ENCODE measurements at regions not wholly inside any gene's neighbourhood (a gene's known extent, or its start where the extent isn't known, plus 50 kb on each side); places are given as distances from the start of the nearest gene placed in this dataset.

DNA sequence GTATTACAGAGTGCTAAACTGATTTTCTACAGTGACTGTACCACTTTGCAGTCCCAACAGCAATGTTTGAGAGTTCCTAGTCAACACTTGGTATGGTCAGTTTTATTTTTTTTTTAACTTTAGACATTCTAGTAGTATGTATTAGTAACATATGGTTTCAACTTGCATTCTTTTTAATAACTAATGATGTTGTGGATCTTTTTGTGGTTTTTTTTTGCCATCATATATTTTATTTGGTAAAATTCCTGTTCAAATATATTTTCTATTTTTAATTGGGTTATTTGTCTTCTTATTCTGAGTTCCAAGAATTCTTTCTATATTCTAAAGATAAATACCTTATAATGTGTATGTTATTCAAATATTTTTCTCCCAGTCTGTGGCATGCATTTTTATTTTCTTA, 189.4 kb upstream of the ECI2 start:
- Histone ChIP-seq H4K20me1 (ENCODE audit: insufficient read depth, low read length) (no peaks in the 10 kb centered on the region), H3K4me1 (ENCODE audit: insufficient read depth, low read length) (peaks cover 24% of the 10 kb centered on the region), H2AFZ (ENCODE audit: low read length) (no peak overlapping the region), H3K27me3 (ENCODE audit: insufficient read depth, low read length) (no peaks in the 10 kb centered on the region), H3K4me3 (ENCODE audit: insufficient read depth, low read length) (no peak overlapping the region), H3K9me3 (ENCODE audit: low read depth, low read length) (no peaks in the 10 kb centered on the region), H3K27ac (ENCODE audit: low read depth, low read length) (no peak overlapping the region), H3K36me3 (ENCODE audit: insufficient read depth, low read length) (no peaks in the 10 kb centered on the region), H3K79me2 (ENCODE audit: insufficient read depth, low read length) (no peaks in the 10 kb centered on the region), H3K4me2 (ENCODE audit: insufficient read depth, low read length) (no peak overlapping the region)
- no peak for DNase-seq (ENCODE audit: insufficient read length, low spot score, missing footprints)
- TF ChIP-seq, protein P1, sequence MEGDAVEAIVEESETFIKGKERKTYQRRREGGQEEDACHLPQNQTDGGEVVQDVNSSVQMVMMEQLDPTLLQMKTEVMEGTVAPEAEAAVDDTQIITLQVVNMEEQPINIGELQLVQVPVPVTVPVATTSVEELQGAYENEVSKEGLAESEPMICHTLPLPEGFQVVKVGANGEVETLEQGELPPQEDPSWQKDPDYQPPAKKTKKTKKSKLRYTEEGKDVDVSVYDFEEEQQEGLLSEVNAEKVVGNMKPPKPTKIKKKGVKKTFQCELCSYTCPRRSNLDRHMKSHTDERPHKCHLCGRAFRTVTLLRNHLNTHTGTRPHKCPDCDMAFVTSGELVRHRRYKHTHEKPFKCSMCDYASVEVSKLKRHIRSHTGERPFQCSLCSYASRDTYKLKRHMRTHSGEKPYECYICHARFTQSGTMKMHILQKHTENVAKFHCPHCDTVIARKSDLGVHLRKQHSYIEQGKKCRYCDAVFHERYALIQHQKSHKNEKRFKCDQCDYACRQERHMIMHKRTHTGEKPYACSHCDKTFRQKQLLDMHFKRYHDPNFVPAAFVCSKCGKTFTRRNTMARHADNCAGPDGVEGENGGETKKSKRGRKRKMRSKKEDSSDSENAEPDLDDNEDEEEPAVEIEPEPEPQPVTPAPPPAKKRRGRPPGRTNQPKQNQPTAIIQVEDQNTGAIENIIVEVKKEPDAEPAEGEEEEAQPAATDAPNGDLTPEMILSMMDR (IDR thresholded peaks at IDR 0.05; ENCODE audit: extremely low read depth, low read depth, low read length) = no peak

DNA sequence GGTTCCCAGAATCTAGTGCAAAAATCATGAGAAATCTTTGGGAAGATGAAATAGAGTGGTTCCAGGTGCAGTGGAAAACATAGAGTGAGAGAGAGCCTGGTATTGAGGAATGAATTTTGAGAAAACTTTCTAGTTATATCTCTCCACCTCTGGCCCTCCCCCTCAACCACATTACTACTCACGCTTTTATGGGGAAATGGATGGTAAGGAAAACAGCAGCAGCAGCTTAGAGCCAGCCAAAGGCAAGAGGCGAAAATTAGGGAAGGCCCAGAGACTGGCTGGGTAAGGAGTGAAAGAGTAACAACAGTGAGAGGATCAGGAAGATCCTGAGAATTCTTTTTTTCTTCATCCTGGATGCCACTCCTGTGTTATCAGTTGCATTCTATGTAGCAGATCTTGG, 187.9 kb upstream of the ECI2 start:
- Histone ChIP-seq H3K4me3 (ENCODE audit: insufficient read depth, low read length) (no peak overlapping the region), H3K27ac (ENCODE audit: low read depth, low read length) (no peak overlapping the region), H3K27me3 (ENCODE audit: insufficient read depth, low read length) (no peaks in the 10 kb centered on the region), H3K9me3 (ENCODE audit: low read depth, low read length) (no peaks in the 10 kb centered on the region), H3K79me2 (ENCODE audit: insufficient read depth, low read length) (no peaks in the 10 kb centered on the region), H3K4me1 (ENCODE audit: insufficient read depth, low read length) (peaks cover 24% of the 10 kb centered on the region), H3K4me2 (ENCODE audit: insufficient read depth, low read length) (no peak overlapping the region), H2AFZ (ENCODE audit: low read length) (no peak overlapping the region), H4K20me1 (ENCODE audit: insufficient read depth, low read length) (no peaks in the 10 kb centered on the region), H3K36me3 (ENCODE audit: insufficient read depth, low read length) (no peaks in the 10 kb centered on the region)
- DNase-seq (ENCODE audit: insufficient read length, low spot score, missing footprints) = no peak
- TF ChIP-seq, protein P1 (IDR thresholded peaks at IDR 0.05; ENCODE audit: extremely low read depth, low read depth, low read length) = no peak

DNA sequence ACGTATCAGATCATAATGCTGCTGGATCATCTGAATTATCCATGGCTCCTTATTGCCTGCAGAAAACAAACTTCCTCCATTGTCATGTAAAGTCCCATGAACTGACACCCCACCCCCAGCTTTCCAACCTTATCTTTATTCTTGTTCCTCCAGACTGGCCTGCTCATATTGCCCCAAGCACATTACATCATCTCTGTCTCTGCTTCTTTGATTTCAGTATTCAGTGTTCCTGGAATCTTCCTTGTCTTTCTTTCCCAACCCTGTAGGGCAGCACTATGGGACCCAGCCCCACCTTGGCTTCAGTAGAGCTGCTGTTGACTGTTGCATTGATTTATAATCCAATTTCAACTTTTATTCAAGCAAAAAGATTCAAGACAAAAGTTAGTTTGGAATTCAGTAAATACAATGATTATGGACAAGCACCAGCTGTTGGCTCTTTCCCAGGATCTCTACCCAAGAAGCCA, 187.5 kb upstream of the ECI2 start:
- no peak for DNase-seq (ENCODE audit: insufficient read length, low spot score, missing footprints)
- TF ChIP-seq, protein P1 (IDR thresholded peaks at IDR 0.05; ENCODE audit: extremely low read depth, low read depth, low read length) = no peak
- Histone ChIP-seq H2AFZ (ENCODE audit: low read length) (no peak overlapping the region), H3K4me2 (ENCODE audit: insufficient read depth, low read length) (no peak overlapping the region), H4K20me1 (ENCODE audit: insufficient read depth, low read length) (no peaks in the 10 kb centered on the region), H3K4me3 (ENCODE audit: insufficient read depth, low read length) (no peak overlapping the region), H3K9me3 (ENCODE audit: low read depth, low read length) (no peaks in the 10 kb centered on the region), H3K27ac (ENCODE audit: low read depth, low read length) (no peak overlapping the region), H3K4me1 (ENCODE audit: insufficient read depth, low read length) (peaks cover 24% of the 10 kb centered on the region), H3K27me3 (ENCODE audit: insufficient read depth, low read length) (no peaks in the 10 kb centered on the region), H3K79me2 (ENCODE audit: insufficient read depth, low read length) (no peaks in the 10 kb centered on the region), H3K36me3 (ENCODE audit: insufficient read depth, low read length) (no peaks in the 10 kb centered on the region)

DNA sequence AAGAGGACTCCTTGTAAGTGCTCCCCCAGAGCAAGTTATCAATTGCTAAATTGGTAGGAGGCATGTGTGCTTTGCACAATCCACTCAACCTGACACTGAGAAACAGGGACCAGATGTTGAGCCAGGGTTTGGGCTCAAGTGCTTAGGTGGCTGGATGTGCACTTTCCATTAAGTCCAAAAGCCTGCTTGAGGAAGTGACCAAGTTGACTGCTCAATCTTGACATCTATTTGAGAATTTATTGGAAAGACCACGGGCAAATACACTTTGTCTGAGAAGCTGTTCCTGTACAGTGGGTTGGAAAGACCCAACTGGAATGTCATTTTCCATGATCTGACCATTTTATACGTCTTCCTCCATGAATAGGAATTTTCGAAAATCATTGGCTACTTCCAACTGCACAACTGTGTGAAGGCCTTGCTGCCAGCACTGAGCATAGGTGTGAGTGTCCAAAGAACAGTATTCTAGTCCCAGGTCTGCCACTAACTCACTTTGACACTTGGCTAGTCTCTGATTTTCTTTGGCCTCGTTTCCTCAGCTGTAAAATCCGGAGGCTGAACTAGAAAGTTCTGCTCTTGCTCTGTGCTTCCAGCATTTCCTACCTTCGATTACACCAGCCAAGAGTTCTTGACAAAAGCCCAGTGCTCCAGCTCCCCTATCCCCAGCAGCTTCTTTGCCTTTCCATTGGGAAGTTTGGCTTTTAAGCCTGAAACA, 186.9 kb upstream of the ECI2 start:
- Histone ChIP-seq H3K4me2 (ENCODE audit: insufficient read depth, low read length) (no peak overlapping the region), H3K79me2 (ENCODE audit: insufficient read depth, low read length) (no peaks in the 10 kb centered on the region), H3K4me1 (ENCODE audit: insufficient read depth, low read length) (peaks cover 28% of the 10 kb centered on the region), H3K36me3 (ENCODE audit: insufficient read depth, low read length) (no peaks in the 10 kb centered on the region), H3K27ac (ENCODE audit: low read depth, low read length) (no peak overlapping the region), H3K9me3 (ENCODE audit: low read depth, low read length) (no peaks in the 10 kb centered on the region), H2AFZ (ENCODE audit: low read length) (no peak overlapping the region), H3K27me3 (ENCODE audit: insufficient read depth, low read length) (no peaks in the 10 kb centered on the region), H3K4me3 (ENCODE audit: insufficient read depth, low read length) (no peak overlapping the region), H4K20me1 (ENCODE audit: insufficient read depth, low read length) (no peaks in the 10 kb centered on the region)
- DNase-seq (ENCODE audit: insufficient read length, low spot score, missing footprints) = no peak
- TF ChIP-seq, protein P1 (IDR thresholded peaks at IDR 0.05; ENCODE audit: extremely low read depth, low read depth, low read length) = no peak
